A673 (cell line): ENCODE measurements at regions not wholly inside any gene's neighbourhood (a gene's known extent, or its start where the extent isn't known, plus 50 kb on each side); places are given as distances from the start of the nearest gene placed in this dataset.

Source experiments
- EZH2 ChIP-seq: fragments of 200-600 bp; sonication (generic); IDR thresholded peaks from 2 replicates; pipeline ENCODE4 v1.6.1; 2017; ENCODE audit warnings: borderline replicate concordance, low read depth, mild to moderate bottlenecking, mixed read lengths, antibody characterized with exemption, low read length; ENCODE audit not compliant: poor library complexity, severe bottlenecking
- TF ChIP-seq, protein P1 (sequence below): fragments of 300-800, 200-600 bp; sonication (generic); conservative IDR thresholded peaks from 2 replicates; pipeline ENCODE4 v1.5.1; 2017; ENCODE audit warnings: low read depth, mild to moderate bottlenecking, antibody characterized with exemption, low read length, moderate library complexity, mixed read lengths

DNA sequence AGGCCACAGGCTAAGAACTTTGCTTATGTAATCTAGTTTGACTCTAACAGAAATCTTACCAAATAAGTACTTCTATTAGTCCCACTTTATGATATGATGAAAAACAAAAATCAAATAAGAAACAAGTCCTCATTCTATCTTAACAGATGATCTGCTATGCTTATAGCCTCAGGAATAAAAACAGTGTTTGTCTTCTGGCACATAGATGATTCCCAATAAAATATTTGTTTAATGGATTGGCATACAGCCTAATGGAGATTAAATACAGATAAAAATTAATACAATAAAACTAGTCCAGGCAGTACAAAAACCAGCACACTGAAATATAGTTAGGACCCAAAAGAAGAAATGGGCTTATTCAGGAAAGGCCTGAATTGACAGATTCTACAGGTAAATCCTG is 971.4 kb upstream of the WWC1 start:
- TF ChIP-seq, protein P1, sequence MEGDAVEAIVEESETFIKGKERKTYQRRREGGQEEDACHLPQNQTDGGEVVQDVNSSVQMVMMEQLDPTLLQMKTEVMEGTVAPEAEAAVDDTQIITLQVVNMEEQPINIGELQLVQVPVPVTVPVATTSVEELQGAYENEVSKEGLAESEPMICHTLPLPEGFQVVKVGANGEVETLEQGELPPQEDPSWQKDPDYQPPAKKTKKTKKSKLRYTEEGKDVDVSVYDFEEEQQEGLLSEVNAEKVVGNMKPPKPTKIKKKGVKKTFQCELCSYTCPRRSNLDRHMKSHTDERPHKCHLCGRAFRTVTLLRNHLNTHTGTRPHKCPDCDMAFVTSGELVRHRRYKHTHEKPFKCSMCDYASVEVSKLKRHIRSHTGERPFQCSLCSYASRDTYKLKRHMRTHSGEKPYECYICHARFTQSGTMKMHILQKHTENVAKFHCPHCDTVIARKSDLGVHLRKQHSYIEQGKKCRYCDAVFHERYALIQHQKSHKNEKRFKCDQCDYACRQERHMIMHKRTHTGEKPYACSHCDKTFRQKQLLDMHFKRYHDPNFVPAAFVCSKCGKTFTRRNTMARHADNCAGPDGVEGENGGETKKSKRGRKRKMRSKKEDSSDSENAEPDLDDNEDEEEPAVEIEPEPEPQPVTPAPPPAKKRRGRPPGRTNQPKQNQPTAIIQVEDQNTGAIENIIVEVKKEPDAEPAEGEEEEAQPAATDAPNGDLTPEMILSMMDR, result no peak
- TF ChIP-seq EZH2, result no peak
